GM19238 (cell line): ENCODE measurements at regions not wholly inside any gene's neighbourhood (a gene's known extent, or its start where the extent isn't known, plus 50 kb on each side); places are given as distances from the start of the nearest gene placed in this dataset.
"Not testable (repeated sequence)": the region's sequence is repeated elsewhere in the genome, so short reads cannot be mapped to it uniquely, and the experiment has no call there.

Experiments
- DNase-seq: peaks from one replicate; pipeline ENCODE4 v3.0.0; 2011; ENCODE audit warnings: low spot score; ENCODE audit not compliant: insufficient read length

- not testable (repeated sequence) for DNase-seq
These were observed 150.2 kb upstream of the PRSS12 start for GRCh38 chr4:118502967-118503366.

- DNase-seq = not testable (repeated sequence)
These were observed 152.1 kb upstream of the PRSS12 start for GRCh38 chr4:118504927-118505326.

GRCh38 chr4:118505491-118505890 lies 152.7 kb upstream of the PRSS12 start:
- DNase-seq = not testable (repeated sequence)

GRCh38 chr4:118512870-118513269 lies 160.1 kb upstream of the PRSS12 start:
- DNase-seq = not testable (repeated sequence)

- not testable (repeated sequence) for DNase-seq
These were observed 161.5 kb upstream of the PRSS12 start for GRCh38 chr4:118514332-118514731.

- DNase-seq = not testable (repeated sequence)
These were observed 163.3 kb upstream of the PRSS12 start for GRCh38 chr4:118516107-118516506.

GRCh38 chr4:118530107-118530506 lies 155.1 kb upstream of the METTL14 start:
- not testable (repeated sequence) for DNase-seq

GRCh38 chr4:118531947-118532346 lies 153.2 kb upstream of the METTL14 start:
- DNase-seq = not testable (repeated sequence)

- not testable (repeated sequence) for DNase-seq
These were observed 149.4 kb upstream of the METTL14 start for GRCh38 chr4:118535788-118536187.

GRCh38 chr4:118539412-118540077 lies 145.6 kb upstream of the METTL14 start:
- not testable (repeated sequence) for DNase-seq

GRCh38 chr4:118556576-118556975 lies 128.6 kb upstream of the METTL14 start:
- not testable (repeated sequence) for DNase-seq

- DNase-seq = no peak
These were observed 127.8 kb upstream of the METTL14 start for GRCh38 chr4:118557298-118557851.

- not testable (repeated sequence) for DNase-seq
These were observed 127.0 kb upstream of the METTL14 start for GRCh38 chr4:118558188-118558587.

GRCh38 chr4:118561559-118561958 lies 123.6 kb upstream of the METTL14 start:
- not testable (repeated sequence) for DNase-seq

- not testable (repeated sequence) for DNase-seq
These were observed 119.1 kb upstream of the METTL14 start for GRCh38 chr4:118566003-118566513.

GRCh38 chr4:118572991-118573390 lies 112.2 kb upstream of the METTL14 start:
- not testable (repeated sequence) for DNase-seq

- DNase-seq = not testable (repeated sequence)
These were observed 110.8 kb upstream of the METTL14 start for GRCh38 chr4:118574251-118574913.

- DNase-seq = not testable (repeated sequence)
These were observed 110.1 kb upstream of the METTL14 start for GRCh38 chr4:118575057-118575456.

- DNase-seq = not testable (repeated sequence)
These were observed 109.5 kb upstream of the METTL14 start for GRCh38 chr4:118575726-118576125.

GRCh38 chr4:118576709-118577219 lies 108.4 kb upstream of the METTL14 start:
- not testable (repeated sequence) for DNase-seq

GRCh38 chr4:118585015-118585414 lies 100.2 kb upstream of the METTL14 start:
- DNase-seq = no peak

GRCh38 chr4:118586357-118586790 lies 98.8 kb upstream of the METTL14 start:
- no peak for DNase-seq
